Testis (tissue), 2 donors: ENCODE measurements at regions not wholly inside any gene's neighbourhood (a gene's known extent, or its start where the extent isn't known, plus 50 kb on each side); places are given as distances from the start of the nearest gene placed in this dataset.

Source experiments
- DNase-seq: peaks from one replicate; pipeline ENCODE4 v3.0.0-alpha.2; 2019
- H3K27ac ChIP-seq, 2 donors: fragments of 200-600 bp; sonication (generic); one replicate each; pipeline ENCODE4 v1.5.1; 2019
- H3K27me3 ChIP-seq: fragments of 200-600 bp; sonication (generic); one replicate; pipeline ENCODE4 v1.5.1; 2019
- H3K36me3 ChIP-seq: fragments of 200-600 bp; sonication (generic); one replicate; pipeline ENCODE4 v1.5.1; 2017; ENCODE audit warnings: low read depth; ENCODE audit errors: missing control alignments
- H3K4me1 ChIP-seq: fragments of 200-600 bp; sonication (generic); one replicate; pipeline ENCODE4 v1.5.1; 2019
- H3K4me3 ChIP-seq, 2 donors: fragments of 200-600 bp; sonication (generic); one replicate each; pipeline ENCODE4 v1.5.1; 2017 to 2019
- H3K9me3 ChIP-seq: fragments of 200-600 bp; sonication (generic); one replicate; pipeline ENCODE4 v1.5.1; 2017
- CTCF ChIP-seq, 3 experiments: fragments of 450-650 bp in 2 of 3; fragments of 200-600 bp in 1 of 3; sonication (generic) in 1 of 3; IDR thresholded peaks; one replicate each; pipeline ENCODE4 v1.5.1; 2016 to 2019; ENCODE audit warnings: antibody characterized with exemption in 3 of 3, mild to moderate bottlenecking in 2 of 3, moderate library complexity in 1 of 3
- POLR2A ChIP-seq: fragments of 450-650 bp; IDR thresholded peaks from one replicate; pipeline ENCODE4 v1.6.1; 2017; ENCODE audit warnings: antibody characterized with exemption, mild to moderate bottlenecking, moderate library complexity
- WGBS, 2 donors: methylation state at CpG; one replicate each; pipeline ENCODE4 v1.1.5; 2018; 5-methylcytosine and 5-hydroxymethylcytosine counted together
- intact Hi-C: fragments of 100-400 bp; cut with DNase I; formaldehyde crosslinking; loops from one replicate; pipeline ENCODE4 v1.15.1; 2023; ENCODE audit warnings: low total_unique reads

- Histone ChIP-seq H3K4me1 (peaks cover 23% of the 10 kb centered on the region), H3K4me3 (no peak overlapping the region)
Observed at GRCh38 chr16:10335681-10336080, 50.2 kb upstream of the ATF7IP2 start.

More at GRCh38 chr16:10335681-10336080, 50.2 kb upstream of the ATF7IP2 start:
- TF ChIP-seq POLR2A = no peak
- no peak for TF ChIP-seq CTCF (IDR thresholded peaks at IDR 0.05)
- H3K27ac ChIP-seq = peak overlapping the region in 1 of 2 donors; percentile 33
- no peaks in the 10 kb centered on the region for H3K27me3 ChIP-seq
- WGBS, 2 donors = 84 to 85% methylated on average over 12 of the region's 12 CpGs
- no peak for DNase-seq
- intact Hi-C loops = no loop called here
- no peaks in the 10 kb centered on the region for H3K9me3 ChIP-seq
- H3K36me3 ChIP-seq = no peaks in the 10 kb centered on the region
